ENCODE measurements at regions not wholly inside any gene's neighbourhood (a gene's known extent, or its start where the extent isn't known, plus 50 kb on each side); places are given as distances from the start of the nearest gene placed in this dataset.

- TF ChIP-seq RAD21 (IDR thresholded peaks at IDR 0.05; ENCODE audit: low read depth) (no peak), MAX (IDR thresholded peaks at IDR 0.05) (no peak), TCF12 (IDR thresholded peaks at IDR 0.05; ENCODE audit: low read depth) (no peak), NFIC (IDR thresholded peaks at IDR 0.05) (no peak), YY1 (IDR thresholded peaks at IDR 0.05; ENCODE audit: low read depth) (no peak), TAF1 (IDR thresholded peaks at IDR 0.05; ENCODE audit: low read depth) (no peak), CEBPB (IDR thresholded peaks at IDR 0.05) (no peak), FOXM1 (IDR thresholded peaks at IDR 0.05; ENCODE audit: borderline replicate concordance, low read depth) (no peak), EP300 (IDR thresholded peaks at IDR 0.05; ENCODE audit: borderline replicate concordance) (no peak), USF1 (IDR thresholded peaks at IDR 0.05) (no peak), EGR1 (IDR thresholded peaks at IDR 0.05) (no peak), REST (IDR thresholded peaks at IDR 0.05; ENCODE audit: low read depth) (no peak), CREB1 (IDR thresholded peaks at IDR 0.05; ENCODE audit: low read depth) (no peak), ZBTB7A (IDR thresholded peaks at IDR 0.05; ENCODE audit: low read depth) (no peak)
These were observed 76.3 kb downstream of the XCL2 start for GRCh38 chr1:168467452-168467851.
